NCI-H345 treated with DMSO at 0.1 percent for 48 hours (cell line): ENCODE measurements at regions not wholly inside any gene's neighbourhood (a gene's known extent, or its start where the extent isn't known, plus 50 kb on each side); places are given as distances from the start of the nearest gene placed in this dataset.

Experiments used
- DNase-seq: peaks from one replicate; lab custom pipeline; 2025; ENCODE audit not compliant: unreplicated experiment; lab: John Stamatoyannopoulos, UW

- no peak for DNase-seq
Observed at GRCh38 chr1:208879022-208879421, 634.8 kb upstream of the PLXNA2 start.

- no peak for DNase-seq
Observed at GRCh38 chr1:208880433-208881100, 636.4 kb upstream of the PLXNA2 start.

- no peak for DNase-seq
Observed at GRCh38 chr1:208885060-208885459, 640.9 kb upstream of the PLXNA2 start.

GRCh38 chr1:208885650-208886049 is 641.5 kb upstream of the PLXNA2 start:
- DNase-seq, result no peak

- no peak for DNase-seq
Observed at GRCh38 chr1:208888376-208888775, 644.2 kb upstream of the PLXNA2 start.

- no peak for DNase-seq
Observed at GRCh38 chr1:208892147-208892546, 648.0 kb upstream of the PLXNA2 start.

GRCh38 chr1:208893251-208893650 is 649.1 kb upstream of the PLXNA2 start:
- DNase-seq, result no peak

- no peak for DNase-seq
Observed at GRCh38 chr1:208895181-208895580, 651.0 kb upstream of the PLXNA2 start.

GRCh38 chr1:208895820-208896219 is 651.6 kb upstream of the PLXNA2 start:
- no peak for DNase-seq

- no peak for DNase-seq
Observed at GRCh38 chr1:208896768-208897167, 652.6 kb upstream of the PLXNA2 start.

- DNase-seq, result no peak
Observed at GRCh38 chr1:208899438-208899837, 655.3 kb upstream of the PLXNA2 start.

GRCh38 chr1:208903251-208903905 is 659.2 kb upstream of the PLXNA2 start:
- no peak for DNase-seq

- DNase-seq, result no peak
Observed at GRCh38 chr1:208907790-208908189, 663.6 kb upstream of the PLXNA2 start.

GRCh38 chr1:208909011-208909984 is 665.1 kb upstream of the PLXNA2 start:
- DNase-seq, result no peak

GRCh38 chr1:208910161-208910560 is 666.0 kb upstream of the PLXNA2 start:
- DNase-seq, result no peak

GRCh38 chr1:208917281-208917680 is 666.2 kb upstream of the CAMK1G start:
- peak; percentile 16 for DNase-seq

- DNase-seq, result no peak
Observed at GRCh38 chr1:208917723-208918122, 665.8 kb upstream of the CAMK1G start.

- no peak for DNase-seq
Observed at GRCh38 chr1:208918160-208918559, 665.4 kb upstream of the CAMK1G start.

- DNase-seq, result no peak
Observed at GRCh38 chr1:208919371-208919770, 664.1 kb upstream of the CAMK1G start.

- no peak for DNase-seq
Observed at GRCh38 chr1:208921259-208921658, 662.3 kb upstream of the CAMK1G start.

GRCh38 chr1:208923456-208923855 is 660.1 kb upstream of the CAMK1G start:
- no peak for DNase-seq
